ENCODE measurements at regions not wholly inside any gene's neighbourhood (a gene's known extent, or its start where the extent isn't known, plus 50 kb on each side); places are given as distances from the start of the nearest gene placed in this dataset.

DNA sequence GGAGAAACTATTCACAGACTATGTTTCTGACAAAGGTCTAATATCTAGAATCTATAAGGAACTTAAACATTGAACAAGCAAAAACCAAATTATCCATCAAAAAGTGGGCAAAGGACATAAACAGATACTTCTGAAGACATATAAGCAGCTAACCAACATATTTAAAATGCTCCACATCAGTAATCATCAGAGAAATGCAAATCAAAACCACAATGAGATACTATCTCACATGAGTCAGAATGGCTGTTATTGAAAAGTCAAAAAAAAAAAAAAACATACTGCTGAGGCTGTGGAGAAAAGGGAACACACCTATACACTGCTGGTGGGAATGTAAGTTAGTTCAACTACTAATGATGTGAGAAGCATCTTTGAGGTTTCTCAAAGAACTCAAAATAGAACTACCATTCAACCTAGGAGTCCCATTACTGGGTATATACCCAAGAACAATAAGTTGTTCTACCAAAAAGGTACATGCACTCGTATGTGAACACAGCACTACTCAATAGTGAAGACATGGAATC is 220.4 kb upstream of the TFPI start:
- WGBS, 2 experiments (ENCODE audit: extremely low coverage in 2 of 2, insufficient read length in 1 of 2) = no CpG with 5 or more reads among the region's 1 CpG
- ATAC-seq (ENCODE audit: low read depth) (peak; percentile 85), DNase-seq (peak; percentile 62)
- in situ Hi-C loops (cut with MboI; ENCODE audit: low sequenced_read_pairs) = no loop called here
- dilution Hi-C loops (cut with HindIII; ENCODE audit: low sequenced_read_pairs, unreplicated experiment) = no loop called here
- H2BK120ac ChIP-seq (ENCODE audit: low read depth, low read length) = 0 out of 2 replicates have a peak overlapping the region, but pooled peaks have one; percentile 49
- H3K18ac ChIP-seq (ENCODE audit: low read depth, low read length) = no peak overlapping the region; the same call in 1 of the 2 replicates
- no peak overlapping the region for H2BK5ac ChIP-seq (ENCODE audit: low read depth, low read length, poor library complexity, severe bottlenecking)
- H2BK15ac ChIP-seq (ENCODE audit: low read depth, low read length) = no peak overlapping the region
- H3K56ac ChIP-seq (ENCODE audit: extremely low read depth, insufficient read depth, low read length) = no peak overlapping the region
- H3K14ac ChIP-seq (replicated peaks; ENCODE audit: low read depth, low read length) = no peak overlapping the region
- no peaks in the 10 kb centered on the region for H3K4me1 ChIP-seq (ENCODE audit: control insufficient read depth, insufficient read depth, low read length)
- no peak overlapping the region for H2AK9ac ChIP-seq (replicated peaks; ENCODE audit: low read depth, low read length, poor library complexity)
- H3K27ac ChIP-seq (ENCODE audit: insufficient read depth, low read length) = no peak overlapping the region
- ChIA-PET POLR2A (ENCODE audit: unreplicated experiment) (no interaction called here), CTCF (no interaction called here)
- H4K8ac ChIP-seq (ENCODE audit: low read depth in 2 of 2, low read length in 2 of 2) = no peak overlapping the region
- no TSS peak for BruUV-seq (replicated peaks)
- intact Hi-C loops (cut with micrococcal nuclease) = no loop called here
- H4K5ac ChIP-seq (ENCODE audit: low read depth, low read length) = no peak overlapping the region
- no peaks in the 10 kb centered on the region for H3K79me1 ChIP-seq (ENCODE audit: low read depth in 1 of 2, low read length in 2 of 2)
- no peak for TF ChIP-seq ELK1 (IDR thresholded peaks at IDR 0.05; ENCODE audit: borderline replicate concordance, low read depth, low read length)
- TF ChIP-seq FOS (IDR thresholded peaks at IDR 0.05; ENCODE audit: low read depth, low read length) = peak; percentile 20; the same call in 1 of the 2 replicates
- no peak overlapping the region for H2AK5ac ChIP-seq (ENCODE audit: low read depth, low read length)
- H3K23ac ChIP-seq (ENCODE audit: low read depth, low read length) = no peak overlapping the region
- no peak overlapping the region for H3K4me2 ChIP-seq (ENCODE audit: low read depth, low read length)
- H3K9me1 ChIP-seq (ENCODE audit: insufficient read depth, low read length) = no peaks in the 10 kb centered on the region
- no peaks in the 10 kb centered on the region for H3K9me3 ChIP-seq (ENCODE audit: control insufficient read depth, insufficient read depth, low read length)
- no peaks in the 10 kb centered on the region for H3K27me3 ChIP-seq (ENCODE audit: control insufficient read depth, insufficient read depth, low read length)
- no peak overlapping the region for H2AFZ ChIP-seq (replicated peaks; ENCODE audit: low read length, poor library complexity)
- H2BK20ac ChIP-seq (ENCODE audit: low read depth, low read length) = peak overlapping the region; percentile 46; the same call in 1 of the 2 replicates
- no peaks in the 10 kb centered on the region for H4K20me1 ChIP-seq (ENCODE audit: insufficient read depth, low read length)
- H3K4me3 ChIP-seq (ENCODE audit: insufficient read depth, low read depth, low read length) = no peak overlapping the region
- no peaks in the 10 kb centered on the region for H3K36me3 ChIP-seq (ENCODE audit: control insufficient read depth, insufficient read depth, low read length)
- H4K91ac ChIP-seq (ENCODE audit: insufficient read depth, low read depth, low read length) = no peak overlapping the region
- no peak overlapping the region for H3K9ac ChIP-seq (ENCODE audit: low read depth, low read length)
- no peak overlapping the region for H3K4ac ChIP-seq (ENCODE audit: low read depth, low read length)
